NT2/D1 (cell line): ENCODE measurements at regions not wholly inside any gene's neighbourhood (a gene's known extent, or its start where the extent isn't known, plus 50 kb on each side); places are given as distances from the start of the nearest gene placed in this dataset.

Source experiments
- SUZ12 ChIP-seq: IDR thresholded peaks from 2 replicates; pipeline ENCODE4 v1.6.1; 2011; ENCODE audit not compliant: insufficient read length, insufficient read depth; ENCODE audit errors: extremely low read depth
- YY1 ChIP-seq: IDR thresholded peaks from 2 replicates; pipeline ENCODE4 v1.6.1; 2011; ENCODE audit not compliant: insufficient read length, insufficient read depth
- ZNF274 ChIP-seq: IDR thresholded peaks from 2 replicates; pipeline ENCODE4 v1.6.1; 2011; ENCODE audit warnings: mild to moderate bottlenecking, low read depth, low read length

- TF ChIP-seq ZNF274: no peak
- TF ChIP-seq SUZ12: no peak
- TF ChIP-seq YY1: no peak
Observed at GRCh38 chr11:70760416-70761020, 362.2 kb downstream of the CTTN start.
